ENCODE measurements at regions not wholly inside any gene's neighbourhood (a gene's known extent, or its start where the extent isn't known, plus 50 kb on each side); places are given as distances from the start of the nearest gene placed in this dataset.

DNA sequence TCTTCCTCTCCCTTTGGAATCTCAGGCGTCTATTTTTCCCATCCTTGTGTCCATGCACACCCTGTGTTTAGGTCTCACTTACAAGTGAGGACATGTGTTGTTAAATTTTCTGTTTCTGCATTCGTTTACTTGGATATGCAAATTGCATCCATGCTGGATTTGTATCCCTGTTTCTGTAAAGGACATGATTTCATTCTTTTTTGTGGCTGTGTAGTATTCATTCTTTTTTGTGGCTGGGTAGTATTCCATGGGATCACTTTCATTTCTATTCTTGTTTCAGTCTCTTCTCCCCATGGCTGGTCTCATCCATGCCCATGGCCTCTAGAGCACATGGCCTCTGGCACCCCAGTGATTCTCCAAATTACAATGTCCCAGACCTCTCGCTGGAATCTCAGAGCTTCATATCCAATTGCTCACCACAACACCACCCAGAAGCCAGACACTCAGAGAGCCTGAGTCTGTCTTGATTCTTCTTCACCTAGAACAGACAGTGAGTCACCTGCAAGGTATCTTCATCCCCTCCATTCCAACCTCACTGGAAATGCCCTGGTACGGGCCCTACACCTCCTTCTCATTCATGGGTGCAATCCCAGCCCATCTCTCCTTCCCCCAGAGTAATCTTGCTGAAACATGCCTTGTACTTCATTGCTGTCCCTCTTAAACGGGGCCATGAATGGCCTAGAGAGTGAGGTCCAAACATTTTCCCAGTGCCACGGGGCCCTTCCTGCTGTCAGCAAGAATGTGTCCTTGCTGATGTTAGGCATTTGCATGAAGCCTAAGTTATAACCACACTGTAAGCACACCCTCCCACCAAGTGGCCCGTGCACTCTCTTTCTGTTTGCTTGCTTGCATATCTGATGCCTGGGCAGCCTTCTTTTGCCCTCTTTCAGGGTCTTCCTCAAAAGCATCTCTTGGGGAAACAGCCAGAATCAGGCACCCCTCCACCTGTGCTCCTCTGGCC, 476.2 kb upstream of the TSHZ3 start:
- no peak for DNase-seq
- Histone ChIP-seq H2AK5ac (ENCODE audit: low read length) (no peak overlapping the region), H3K14ac (ENCODE audit: low read length) (no peak overlapping the region), H3K27ac (ENCODE audit: low read depth, low read length) (no peak overlapping the region), H2BK5ac (ENCODE audit: low read depth, low read length, poor library complexity) (no peak overlapping the region), H3K9ac (ENCODE audit: low read length) (no peak overlapping the region), H4K12ac (ENCODE audit: low read depth, low read length) (no peak overlapping the region), H3K4me2 (ENCODE audit: low read length) (no peak overlapping the region), H3K9me3 (ENCODE audit: insufficient read depth, low read depth, low read length) (no peaks in the 10 kb centered on the region), H3K79me2 (ENCODE audit: control insufficient read depth, insufficient read depth, low read length, poor library complexity) (no peaks in the 10 kb centered on the region), H3K4ac (ENCODE audit: low read depth, low read length) (no peak overlapping the region), H3K27me3 (ENCODE audit: insufficient read depth, low read length) (no peaks in the 10 kb centered on the region), H3K36me3 (ENCODE audit: control insufficient read depth in 1 of 2, insufficient read depth in 2 of 2, low read length in 2 of 2) (no peaks in the 10 kb centered on the region), H3K4me1 (ENCODE audit: control insufficient read depth in 1 of 2, insufficient read depth in 2 of 2, low read length in 2 of 2) (peaks cover 0 to 5% of the 10 kb centered on the region in 2 experiments), H2BK120ac (ENCODE audit: insufficient read depth, low read length, poor library complexity) (no peak overlapping the region), H3K4me3 (ENCODE audit: low read depth, low read length) (no peak overlapping the region), H2AFZ (ENCODE audit: insufficient read depth, low read length, poor library complexity) (no peak overlapping the region), H3K18ac (ENCODE audit: low read length) (no peak overlapping the region), H3K79me1 (ENCODE audit: low read length) (no peaks in the 10 kb centered on the region), H4K91ac (ENCODE audit: low read depth, low read length) (no peak overlapping the region), H4K8ac (ENCODE audit: low read depth, low read length) (no peak overlapping the region), H2BK12ac (ENCODE audit: low read length) (no peak overlapping the region), H3K23ac (ENCODE audit: low read length) (no peak overlapping the region)
- no CpG with 5 or more reads among the region's 7 CpGs for WGBS (ENCODE audit: extremely low coverage, insufficient coverage, insufficient read length)

DNA sequence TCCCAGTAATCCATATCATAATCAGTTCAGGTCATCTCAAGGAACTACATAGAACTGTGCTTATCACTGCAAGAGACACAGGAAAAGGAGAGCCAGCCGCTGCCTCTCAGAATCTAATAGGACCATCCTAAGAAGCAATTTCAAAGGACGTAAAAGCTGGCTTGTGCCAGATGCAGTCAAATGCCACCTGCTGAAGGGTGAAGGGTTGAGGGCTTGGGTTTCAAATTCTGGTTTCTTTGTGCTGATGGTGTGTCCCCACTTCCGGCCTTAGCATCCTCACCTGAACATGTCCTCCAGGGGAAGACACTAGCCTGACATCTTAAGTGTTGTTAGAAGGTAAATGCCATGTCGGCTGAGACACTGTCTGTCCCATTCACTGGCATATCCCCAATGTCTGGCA, 477.1 kb upstream of the TSHZ3 start:
- Histone ChIP-seq H2AK5ac (ENCODE audit: low read length) (no peak overlapping the region), H3K4me2 (ENCODE audit: low read length) (no peak overlapping the region), H3K27me3 (ENCODE audit: insufficient read depth, low read length) (no peaks in the 10 kb centered on the region), H2AFZ (ENCODE audit: insufficient read depth, low read length, poor library complexity) (no peak overlapping the region), H3K9ac (ENCODE audit: low read length) (no peak overlapping the region), H3K9me3 (ENCODE audit: insufficient read depth, low read depth, low read length) (no peaks in the 10 kb centered on the region), H2BK12ac (ENCODE audit: low read length) (no peak overlapping the region), H3K4me1 (ENCODE audit: control insufficient read depth in 1 of 2, insufficient read depth in 2 of 2, low read length in 2 of 2) (peaks cover 0 to 5% of the 10 kb centered on the region in 2 experiments), H3K27ac (ENCODE audit: low read depth, low read length) (no peak overlapping the region), H4K8ac (ENCODE audit: low read depth, low read length) (no peak overlapping the region), H3K4me3 (ENCODE audit: low read depth, low read length) (no peak overlapping the region), H2BK120ac (ENCODE audit: insufficient read depth, low read length, poor library complexity) (no peak overlapping the region), H3K79me2 (ENCODE audit: control insufficient read depth, insufficient read depth, low read length, poor library complexity) (no peaks in the 10 kb centered on the region), H3K36me3 (ENCODE audit: control insufficient read depth in 1 of 2, insufficient read depth in 2 of 2, low read length in 2 of 2) (no peaks in the 10 kb centered on the region), H3K14ac (ENCODE audit: low read length) (no peak overlapping the region), H2BK5ac (ENCODE audit: low read depth, low read length, poor library complexity) (no peak overlapping the region), H3K23ac (ENCODE audit: low read length) (no peak overlapping the region), H3K18ac (ENCODE audit: low read length) (no peak overlapping the region), H3K4ac (ENCODE audit: low read depth, low read length) (no peak overlapping the region), H3K79me1 (ENCODE audit: low read length) (no peaks in the 10 kb centered on the region), H4K12ac (ENCODE audit: low read depth, low read length) (no peak overlapping the region), H4K91ac (ENCODE audit: low read depth, low read length) (no peak overlapping the region)
- WGBS (ENCODE audit: extremely low coverage, insufficient coverage, insufficient read length), result no CpG with 5 or more reads among the region's 4 CpGs
- DNase-seq, result no peak

DNA sequence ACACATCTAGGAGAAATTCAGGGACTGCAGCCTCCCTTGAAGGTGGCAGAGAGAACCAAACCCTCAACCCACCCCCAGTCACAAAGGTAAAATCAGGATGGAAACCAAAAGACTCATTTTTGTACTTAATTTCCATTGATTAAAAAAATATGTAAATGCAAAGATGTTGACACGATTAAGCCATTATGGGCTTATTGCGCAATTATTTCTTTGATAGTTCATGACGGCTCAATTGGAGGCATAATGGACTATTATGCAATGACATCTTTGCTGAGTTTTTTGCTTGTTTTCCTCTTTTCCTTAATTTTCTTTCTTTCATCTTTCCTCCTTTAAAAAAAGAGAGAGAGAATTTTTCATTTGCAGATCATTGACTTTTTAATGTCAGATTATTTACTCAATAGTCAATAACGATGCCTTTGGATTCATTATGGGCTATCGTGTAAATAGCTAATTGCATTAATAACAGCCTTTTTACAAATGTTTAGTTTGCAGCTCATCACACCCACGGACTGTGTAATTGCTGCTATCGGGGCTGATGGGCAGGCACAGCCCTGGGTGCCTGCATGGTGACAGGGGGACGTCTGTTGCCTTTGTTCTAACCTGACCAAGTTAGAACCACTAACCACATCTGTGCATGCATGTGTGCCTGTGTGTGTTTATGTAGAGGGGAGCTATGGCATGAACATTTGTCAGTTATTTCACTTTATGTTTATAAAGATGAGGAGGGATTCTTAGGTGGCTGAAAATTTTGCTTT, 482.4 kb upstream of the TSHZ3 start:
- WGBS (ENCODE audit: extremely low coverage, insufficient coverage, insufficient read length), result no CpG with 5 or more reads among the region's 8 CpGs
- Histone ChIP-seq H3K9ac (ENCODE audit: low read length) (no peak overlapping the region), H2AFZ (ENCODE audit: insufficient read depth, low read length, poor library complexity) (no peak overlapping the region), H3K4me1 (ENCODE audit: control insufficient read depth in 1 of 2, insufficient read depth in 2 of 2, low read length in 2 of 2) (peaks cover 0 to 5% of the 10 kb centered on the region in 2 experiments), H3K18ac (ENCODE audit: low read length) (no peak overlapping the region), H3K27ac (ENCODE audit: low read depth, low read length) (no peak overlapping the region), H3K27me3 (ENCODE audit: insufficient read depth, low read length) (no peaks in the 10 kb centered on the region), H3K4me3 (ENCODE audit: low read depth, low read length) (no peak overlapping the region), H2BK12ac (ENCODE audit: low read length) (no peak overlapping the region), H4K91ac (ENCODE audit: low read depth, low read length) (no peak overlapping the region), H3K9me3 (ENCODE audit: insufficient read depth, low read depth, low read length) (no peaks in the 10 kb centered on the region), H3K4me2 (ENCODE audit: low read length) (no peak overlapping the region), H4K8ac (ENCODE audit: low read depth, low read length) (no peak overlapping the region), H4K12ac (ENCODE audit: low read depth, low read length) (no peak overlapping the region), H3K36me3 (ENCODE audit: control insufficient read depth in 1 of 2, insufficient read depth in 2 of 2, low read length in 2 of 2) (no peaks in the 10 kb centered on the region), H3K79me1 (ENCODE audit: low read length) (no peaks in the 10 kb centered on the region), H2BK120ac (ENCODE audit: insufficient read depth, low read length, poor library complexity) (no peak overlapping the region), H3K79me2 (ENCODE audit: control insufficient read depth, insufficient read depth, low read length, poor library complexity) (no peaks in the 10 kb centered on the region), H2BK5ac (ENCODE audit: low read depth, low read length, poor library complexity) (no peak overlapping the region), H3K23ac (ENCODE audit: low read length) (no peak overlapping the region), H3K14ac (ENCODE audit: low read length) (no peak overlapping the region), H3K4ac (ENCODE audit: low read depth, low read length) (no peak overlapping the region), H2AK5ac (ENCODE audit: low read length) (no peak overlapping the region)
- DNase-seq, result no peak

DNA sequence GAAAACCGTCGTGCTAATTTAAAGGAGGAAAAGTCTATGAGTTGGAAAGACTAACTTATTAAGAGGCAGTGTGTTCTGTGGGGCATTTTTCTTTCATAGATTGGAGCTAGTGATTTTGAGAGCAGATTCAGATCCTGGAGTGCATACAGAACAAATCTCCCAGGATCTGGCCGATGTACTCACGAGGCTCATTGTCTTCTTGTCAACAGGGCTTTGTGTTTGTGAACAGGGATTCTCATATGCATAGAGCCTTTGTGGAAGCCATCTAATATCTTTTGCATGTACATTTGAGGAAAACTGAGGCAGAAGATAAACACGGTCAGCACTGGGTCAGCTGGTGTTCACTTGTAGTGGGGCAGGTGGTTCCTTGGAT, 482.9 kb upstream of the TSHZ3 start:
- H2BK5ac ChIP-seq (ENCODE audit: low read depth, low read length, poor library complexity), result no peak overlapping the region
- H2AFZ ChIP-seq (ENCODE audit: insufficient read depth, low read length, poor library complexity), result no peak overlapping the region
- no peaks in the 10 kb centered on the region for H3K27me3 ChIP-seq (ENCODE audit: insufficient read depth, low read length)
- H3K79me2 ChIP-seq (ENCODE audit: control insufficient read depth, insufficient read depth, low read length, poor library complexity), result no peaks in the 10 kb centered on the region
- no peaks in the 10 kb centered on the region for H3K79me1 ChIP-seq (ENCODE audit: low read length)
- H3K36me3 ChIP-seq (ENCODE audit: control insufficient read depth in 1 of 2, insufficient read depth in 2 of 2, low read length in 2 of 2), result no peaks in the 10 kb centered on the region
- no peak overlapping the region for H3K4ac ChIP-seq (ENCODE audit: low read depth, low read length)
- no peak for DNase-seq
- H2BK120ac ChIP-seq (ENCODE audit: insufficient read depth, low read length, poor library complexity), result no peak overlapping the region
- H2BK12ac ChIP-seq (ENCODE audit: low read length), result no peak overlapping the region
- no peak overlapping the region for H3K4me3 ChIP-seq (ENCODE audit: low read depth, low read length)
- no peaks in the 10 kb centered on the region for H3K9me3 ChIP-seq (ENCODE audit: insufficient read depth, low read depth, low read length)
- H4K8ac ChIP-seq (ENCODE audit: low read depth, low read length), result no peak overlapping the region
- peaks cover 0 to 5% of the 10 kb centered on the region in 2 experiments for H3K4me1 ChIP-seq (ENCODE audit: control insufficient read depth in 1 of 2, insufficient read depth in 2 of 2, low read length in 2 of 2)
- no peak overlapping the region for H4K91ac ChIP-seq (ENCODE audit: low read depth, low read length)
- no peak overlapping the region for H3K23ac ChIP-seq (ENCODE audit: low read length)
- H3K18ac ChIP-seq (ENCODE audit: low read length), result no peak overlapping the region
- no peak overlapping the region for H4K12ac ChIP-seq (ENCODE audit: low read depth, low read length)
- H3K14ac ChIP-seq (ENCODE audit: low read length), result no peak overlapping the region
- H3K4me2 ChIP-seq (ENCODE audit: low read length), result no peak overlapping the region
- H3K9ac ChIP-seq (ENCODE audit: low read length), result no peak overlapping the region
- H2AK5ac ChIP-seq (ENCODE audit: low read length), result no peak overlapping the region
- no peak overlapping the region for H3K27ac ChIP-seq (ENCODE audit: low read depth, low read length)
- no CpG with 5 or more reads among the region's 5 CpGs for WGBS (ENCODE audit: extremely low coverage, insufficient coverage, insufficient read length)
